Dendritic cell treated with granulocyte-macrophage colony-stimulating factor and Interleukin-4, amounts not matched to agents 40 ng/mL and 50 ng/mL, for 4 days (primary cell): ENCODE measurements at regions not wholly inside any gene's neighbourhood (a gene's known extent, or its start where the extent isn't known, plus 50 kb on each side); places are given as distances from the start of the nearest gene placed in this dataset.

Experiments used
- H3K27ac Mint-ChIP-seq: one replicate; pipeline ENCODE4 v1.8.0; 2022; ENCODE audit warnings: mild to moderate bottlenecking, mixed read lengths
- H3K27me3 Mint-ChIP-seq: one replicate; pipeline ENCODE4 v1.8.0; 2022; ENCODE audit warnings: mild to moderate bottlenecking, mixed read lengths
- H3K36me3 Mint-ChIP-seq: one replicate; pipeline ENCODE4 v1.8.0; 2022; ENCODE audit warnings: low read depth, mixed read lengths
- H3K4me1 Mint-ChIP-seq: one replicate; pipeline ENCODE4 v1.8.0; 2022; ENCODE audit warnings: low read depth, mixed read lengths
- H3K4me3 Mint-ChIP-seq: one replicate; pipeline ENCODE4 v1.8.0; 2022; ENCODE audit warnings: mild to moderate bottlenecking, moderate library complexity, mixed read lengths
- H3K9me3 Mint-ChIP-seq: one replicate; pipeline ENCODE4 v1.8.0; 2022; ENCODE audit warnings: mixed read lengths
- intact Hi-C: fragments of 100-400 bp; cut with micrococcal nuclease; formaldehyde crosslinking; loops from one replicate; pipeline ENCODE4 v1.15.0; 2022

- Mint-ChIP-seq H3K4me3 (no peak overlapping the region), H3K36me3 (no peaks in the 10 kb centered on the region), H3K9me3 (no peaks in the 10 kb centered on the region), H3K27ac (peak overlapping the region; percentile 40), H3K27me3 (no peaks in the 10 kb centered on the region), H3K4me1 (peaks cover 36% of the 10 kb centered on the region)
- intact Hi-C loops: no loop called here
Observed at GRCh38 chr10:42962110-42962901, 114.6 kb upstream of the RET start.

- H3K27ac Mint-ChIP-seq: no peak overlapping the region
- H3K27me3 Mint-ChIP-seq: no peaks in the 10 kb centered on the region
- peaks cover 36% of the 10 kb centered on the region for H3K4me1 Mint-ChIP-seq
- H3K4me3 Mint-ChIP-seq: no peak overlapping the region
- H3K36me3 Mint-ChIP-seq: no peaks in the 10 kb centered on the region
- no peaks in the 10 kb centered on the region for H3K9me3 Mint-ChIP-seq
- intact Hi-C loops: no loop called here
Observed at GRCh38 chr10:42962902-42963231, 114.0 kb upstream of the RET start.

DNA sequence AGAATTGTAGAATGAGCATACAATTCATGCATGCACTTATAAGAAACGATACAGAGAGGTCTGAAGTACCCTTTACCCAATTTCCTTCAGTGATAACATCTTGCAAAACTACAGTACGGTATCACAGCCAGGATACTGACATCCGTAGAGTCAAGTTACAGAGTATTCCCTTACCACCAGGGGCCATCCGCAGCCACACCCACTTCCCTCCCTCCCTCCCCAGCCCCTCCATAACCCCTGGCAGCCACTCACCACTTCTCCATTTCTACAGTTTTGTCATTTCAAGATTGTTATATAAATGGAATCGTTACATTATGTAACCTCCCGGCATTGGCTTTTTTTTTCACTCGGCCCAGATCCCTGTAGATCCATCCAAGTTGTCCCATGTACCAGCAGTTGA, 113.6 kb upstream of the RET start:
- intact Hi-C loops: no loop called here
- Mint-ChIP-seq H3K27ac (no peak overlapping the region), H3K9me3 (no peaks in the 10 kb centered on the region), H3K4me3 (no peak overlapping the region), H3K4me1 (peaks cover 36% of the 10 kb centered on the region), H3K27me3 (no peaks in the 10 kb centered on the region), H3K36me3 (no peaks in the 10 kb centered on the region)

GRCh38 chr10:42969147-42969546, 107.7 kb upstream of the RET start:
- Mint-ChIP-seq H3K36me3 (no peaks in the 10 kb centered on the region), H3K27ac (no peak overlapping the region), H3K4me1 (peaks cover 37% of the 10 kb centered on the region), H3K4me3 (no peak overlapping the region), H3K9me3 (no peaks in the 10 kb centered on the region), H3K27me3 (no peaks in the 10 kb centered on the region)
- intact Hi-C loops: no loop called here

DNA sequence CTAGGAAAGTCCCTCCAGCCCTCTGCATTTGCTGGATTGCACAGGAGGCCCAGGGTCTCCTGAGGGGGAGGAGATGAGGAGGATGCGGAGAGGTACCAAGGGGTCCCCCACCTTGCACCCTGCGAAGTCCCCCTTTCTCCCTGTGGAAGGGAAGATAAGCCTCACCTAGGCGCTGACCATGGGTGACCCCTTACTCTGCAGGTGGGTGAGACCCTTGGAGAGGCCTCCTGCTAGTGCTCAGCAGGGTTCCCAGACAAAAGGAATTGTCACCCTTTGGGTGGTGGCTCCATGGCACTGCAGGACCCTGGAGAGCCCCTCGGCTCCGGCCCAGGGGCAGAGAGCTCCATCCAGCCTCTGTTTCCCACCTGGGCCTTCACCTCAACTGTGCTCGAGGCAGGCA, 107.0 kb upstream of the RET start:
- Mint-ChIP-seq H3K27me3 (no peaks in the 10 kb centered on the region), H3K36me3 (no peaks in the 10 kb centered on the region)
- intact Hi-C loops: no loop called here

GRCh38 chr10:42970451-42971250, 106.2 kb upstream of the RET start:
- Mint-ChIP-seq H3K9me3 (no peaks in the 10 kb centered on the region), H3K27me3 (no peaks in the 10 kb centered on the region), H3K36me3 (no peaks in the 10 kb centered on the region), H3K27ac (peak overlapping the region; percentile 53), H3K4me3 (no peak overlapping the region), H3K4me1 (peaks cover 46% of the 10 kb centered on the region)
- intact Hi-C loops: no loop called here

More for the DNA sequence above, 107.0 kb upstream of the RET start:
- Mint-ChIP-seq H3K27ac (no peak overlapping the region), H3K4me1 (peaks cover 42% of the 10 kb centered on the region), H3K4me3 (no peak overlapping the region), H3K9me3 (no peaks in the 10 kb centered on the region)

DNA sequence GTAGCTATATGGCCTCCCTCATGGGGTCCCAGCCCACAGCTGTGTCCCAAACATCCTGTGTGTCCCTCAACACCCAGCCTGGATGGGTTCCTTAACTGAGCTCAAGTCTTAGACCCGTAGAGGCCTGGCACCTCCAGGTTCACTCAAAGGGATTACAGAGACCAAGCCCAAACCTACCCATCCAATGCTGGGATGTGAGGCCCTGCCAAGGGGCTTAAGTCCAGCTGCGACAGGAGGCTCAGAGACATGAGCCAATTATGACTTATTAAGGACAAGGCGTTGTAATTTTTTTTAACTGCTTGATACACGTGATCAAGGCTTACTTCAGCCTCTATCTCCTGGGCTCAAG, 105.6 kb upstream of the RET start:
- Mint-ChIP-seq H3K4me1 (peaks cover 41% of the 10 kb centered on the region), H3K27ac (no peak overlapping the region), H3K9me3 (no peaks in the 10 kb centered on the region), H3K27me3 (no peaks in the 10 kb centered on the region), H3K4me3 (no peak overlapping the region), H3K36me3 (no peaks in the 10 kb centered on the region)
- intact Hi-C loops: no loop called here

GRCh38 chr10:42972946-42973345, 103.9 kb upstream of the RET start:
- H3K4me1 Mint-ChIP-seq: peaks cover 41% of the 10 kb centered on the region
- no peak overlapping the region for H3K27ac Mint-ChIP-seq
- no peaks in the 10 kb centered on the region for H3K27me3 Mint-ChIP-seq
- no peak overlapping the region for H3K4me3 Mint-ChIP-seq
- no peaks in the 10 kb centered on the region for H3K36me3 Mint-ChIP-seq
- intact Hi-C loops: no loop called here
- H3K9me3 Mint-ChIP-seq: no peaks in the 10 kb centered on the region

GRCh38 chr10:42973411-42973810, 103.5 kb upstream of the RET start:
- Mint-ChIP-seq H3K9me3 (no peaks in the 10 kb centered on the region), H3K36me3 (no peaks in the 10 kb centered on the region), H3K27ac (no peak overlapping the region), H3K4me3 (no peak overlapping the region), H3K27me3 (no peaks in the 10 kb centered on the region), H3K4me1 (peaks cover 41% of the 10 kb centered on the region)
- intact Hi-C loops: no loop called here

DNA sequence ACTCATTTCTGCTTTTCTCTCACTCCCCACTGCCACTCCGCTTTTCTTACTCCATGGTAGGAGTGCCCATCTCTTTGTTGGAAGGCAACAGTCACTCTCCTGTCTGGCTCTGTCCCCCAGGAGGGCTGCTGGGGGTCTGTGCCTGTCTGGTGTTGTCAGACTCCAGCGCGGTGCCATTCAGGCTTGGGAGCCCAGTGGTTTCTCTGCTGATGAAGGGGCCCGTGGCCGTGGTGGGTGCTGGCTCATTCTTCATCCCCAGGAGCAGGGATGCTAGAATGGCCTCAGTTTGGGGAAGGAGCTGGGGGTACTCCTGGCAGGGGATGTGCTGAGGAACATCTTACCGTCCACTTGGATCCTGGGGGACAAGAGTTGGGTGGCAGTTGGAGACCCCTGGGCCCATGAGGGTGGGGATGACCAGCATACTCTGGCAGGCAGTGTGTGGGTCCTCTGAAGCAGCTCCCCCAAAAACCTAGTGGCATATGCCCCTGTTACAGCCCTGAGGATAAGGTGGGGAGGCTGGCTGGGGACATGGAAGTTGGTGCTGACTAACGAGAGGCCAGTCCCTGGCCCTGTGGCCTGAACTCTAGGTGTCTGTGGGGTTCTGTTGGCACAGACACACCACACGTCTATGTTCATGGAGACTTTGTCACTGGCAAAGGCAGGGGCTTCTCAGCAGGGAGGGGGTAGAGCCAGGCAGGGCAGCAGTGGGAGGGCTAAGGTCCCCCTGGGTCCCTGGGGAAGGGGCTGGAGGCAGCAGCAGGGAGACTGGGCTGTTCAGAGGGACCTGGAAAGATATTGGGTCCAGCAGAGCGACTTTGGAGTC, 102.8 kb upstream of the RET start:
- Mint-ChIP-seq H3K27ac (no peak overlapping the region), H3K9me3 (no peaks in the 10 kb centered on the region), H3K27me3 (no peaks in the 10 kb centered on the region), H3K36me3 (no peaks in the 10 kb centered on the region), H3K4me1 (peaks cover 41% of the 10 kb centered on the region), H3K4me3 (no peak overlapping the region)
- intact Hi-C loops: no loop called here

DNA sequence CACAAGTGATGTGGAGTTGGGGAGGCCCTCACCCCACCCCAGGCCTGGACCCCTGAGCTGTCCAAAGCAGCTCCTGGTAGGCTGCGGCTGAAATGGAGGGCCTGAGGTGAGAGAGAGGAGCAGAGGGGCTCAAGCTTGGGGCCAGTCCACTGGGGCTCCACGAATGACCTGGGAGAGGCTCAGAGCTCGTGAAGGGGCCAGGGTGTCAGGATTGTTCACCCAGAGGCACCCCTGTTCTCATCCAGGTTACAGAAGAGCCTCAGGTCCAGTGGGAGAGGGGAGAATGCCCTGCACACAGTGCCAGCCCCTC, 102.2 kb upstream of the RET start:
- Mint-ChIP-seq H3K27me3 (no peaks in the 10 kb centered on the region), H3K4me3 (no peak overlapping the region), H3K36me3 (no peaks in the 10 kb centered on the region), H3K27ac (no peak overlapping the region), H3K9me3 (no peaks in the 10 kb centered on the region), H3K4me1 (peaks cover 46% of the 10 kb centered on the region)
- intact Hi-C loops: no loop called here

DNA sequence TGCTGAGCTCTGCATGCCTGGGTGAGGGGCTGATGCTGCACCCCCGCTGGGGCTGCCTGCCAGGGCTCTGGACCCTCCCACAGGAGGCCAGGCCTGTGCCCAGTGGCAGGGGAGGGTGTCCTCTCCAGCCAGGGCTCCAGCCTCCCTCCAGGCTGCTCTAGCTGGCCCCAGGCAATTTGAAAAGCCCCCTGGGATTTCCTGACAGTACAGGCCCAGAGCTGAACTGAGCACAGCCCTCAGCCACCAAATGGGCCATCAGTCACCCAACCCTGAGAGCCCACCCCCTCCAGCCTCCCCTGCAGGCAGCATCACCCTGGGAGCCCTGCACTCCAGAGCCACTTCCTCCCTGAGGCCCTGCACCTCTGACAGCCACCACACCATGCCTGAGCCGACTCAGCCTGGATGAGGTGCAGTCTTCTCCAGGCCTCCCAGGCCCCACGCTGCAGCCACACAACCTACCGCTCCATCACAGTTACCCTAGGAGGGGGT, 101.8 kb upstream of the RET start:
- no peak overlapping the region for H3K27ac Mint-ChIP-seq
- no peaks in the 10 kb centered on the region for H3K27me3 Mint-ChIP-seq
- H3K36me3 Mint-ChIP-seq: no peaks in the 10 kb centered on the region
- peaks cover 47% of the 10 kb centered on the region for H3K4me1 Mint-ChIP-seq
- intact Hi-C loops: no loop called here
- H3K9me3 Mint-ChIP-seq: no peaks in the 10 kb centered on the region
- H3K4me3 Mint-ChIP-seq: no peak overlapping the region

GRCh38 chr10:42975558-42976340, 101.1 kb upstream of the RET start:
- no peaks in the 10 kb centered on the region for H3K36me3 Mint-ChIP-seq
- H3K27ac Mint-ChIP-seq: no peak overlapping the region
- no peaks in the 10 kb centered on the region for H3K9me3 Mint-ChIP-seq
- no peaks in the 10 kb centered on the region for H3K27me3 Mint-ChIP-seq
- no peak overlapping the region for H3K4me3 Mint-ChIP-seq
- peaks cover 41% of the 10 kb centered on the region for H3K4me1 Mint-ChIP-seq
- intact Hi-C loops: no loop called here
